DND-41 (cell line): ENCODE measurements at regions not wholly inside any gene's neighbourhood (a gene's known extent, or its start where the extent isn't known, plus 50 kb on each side); places are given as distances from the start of the nearest gene placed in this dataset.

Experiments used
- EZH2 ChIP-seq: IDR thresholded peaks from 3 replicates; pipeline ENCODE4 v1.6.1; 2012; ENCODE audit warnings: borderline replicate concordance, low read depth, mild to moderate bottlenecking, moderate library complexity, low read length, inconsistent platforms; ENCODE audit not compliant: severe bottlenecking
- TF ChIP-seq, protein P1 (sequence below): IDR thresholded peaks from 2 replicates; pipeline ENCODE4 v1.5.1; 2012; ENCODE audit warnings: borderline replicate concordance, low read length, moderate library complexity, mild to moderate bottlenecking; ENCODE audit not compliant: poor library complexity, severe bottlenecking; ENCODE audit errors: extremely low read depth

GRCh38 chr7:70935854-70936253 is 196.1 kb upstream of the GALNT17 start:
- TF ChIP-seq, protein P1, sequence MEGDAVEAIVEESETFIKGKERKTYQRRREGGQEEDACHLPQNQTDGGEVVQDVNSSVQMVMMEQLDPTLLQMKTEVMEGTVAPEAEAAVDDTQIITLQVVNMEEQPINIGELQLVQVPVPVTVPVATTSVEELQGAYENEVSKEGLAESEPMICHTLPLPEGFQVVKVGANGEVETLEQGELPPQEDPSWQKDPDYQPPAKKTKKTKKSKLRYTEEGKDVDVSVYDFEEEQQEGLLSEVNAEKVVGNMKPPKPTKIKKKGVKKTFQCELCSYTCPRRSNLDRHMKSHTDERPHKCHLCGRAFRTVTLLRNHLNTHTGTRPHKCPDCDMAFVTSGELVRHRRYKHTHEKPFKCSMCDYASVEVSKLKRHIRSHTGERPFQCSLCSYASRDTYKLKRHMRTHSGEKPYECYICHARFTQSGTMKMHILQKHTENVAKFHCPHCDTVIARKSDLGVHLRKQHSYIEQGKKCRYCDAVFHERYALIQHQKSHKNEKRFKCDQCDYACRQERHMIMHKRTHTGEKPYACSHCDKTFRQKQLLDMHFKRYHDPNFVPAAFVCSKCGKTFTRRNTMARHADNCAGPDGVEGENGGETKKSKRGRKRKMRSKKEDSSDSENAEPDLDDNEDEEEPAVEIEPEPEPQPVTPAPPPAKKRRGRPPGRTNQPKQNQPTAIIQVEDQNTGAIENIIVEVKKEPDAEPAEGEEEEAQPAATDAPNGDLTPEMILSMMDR: no peak
- TF ChIP-seq EZH2: no peak
